ENCODE measurements at regions not wholly inside any gene's neighbourhood (a gene's known extent, or its start where the extent isn't known, plus 50 kb on each side); places are given as distances from the start of the nearest gene placed in this dataset.
"Not testable (repeated sequence)": the region's sequence is repeated elsewhere in the genome, so short reads cannot be mapped to it uniquely, and the experiment has no call there.

DNA sequence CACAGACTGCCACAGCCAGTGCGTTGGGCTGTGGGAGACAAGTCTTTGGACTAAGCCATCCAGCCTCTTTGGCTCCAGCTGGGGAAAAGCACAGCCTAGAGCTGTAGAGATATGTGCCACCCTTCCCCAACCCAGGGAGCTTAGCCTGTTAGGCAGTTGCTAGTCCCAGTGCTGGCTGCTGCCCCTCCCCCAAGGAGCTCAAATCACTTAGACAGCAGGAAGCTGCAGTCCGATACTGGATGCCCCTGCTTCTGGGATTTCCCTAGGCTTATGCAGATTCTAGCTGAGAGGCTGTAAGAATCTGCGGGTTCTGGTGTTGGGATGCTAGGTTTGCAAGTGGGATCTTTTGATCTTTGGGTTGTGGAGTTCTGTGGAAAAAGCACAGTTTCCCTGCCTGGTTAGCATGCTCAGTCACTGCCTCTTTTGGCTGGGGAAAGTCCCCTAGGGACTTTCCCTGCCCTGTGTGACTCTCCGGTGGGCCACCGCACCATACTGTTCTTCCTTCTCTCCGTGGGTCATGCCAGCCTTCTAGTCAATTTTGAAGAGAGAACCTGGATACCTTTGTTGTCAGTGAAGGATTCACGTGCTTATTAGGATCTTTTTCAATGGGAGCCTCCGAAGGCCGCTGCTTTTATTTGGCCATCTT, 792.0 kb downstream of the KCNA4 start:
- no peak for ATAC-seq
- peaks cover 0 to 24% of the 10 kb centered on the region in 2 donors for H3K9me3 ChIP-seq
- H3K4me1 ChIP-seq: no peaks in the 10 kb centered on the region
- no peak overlapping the region for H3K27ac ChIP-seq
- no peak for DNase-seq
- TF ChIP-seq, protein P1, sequence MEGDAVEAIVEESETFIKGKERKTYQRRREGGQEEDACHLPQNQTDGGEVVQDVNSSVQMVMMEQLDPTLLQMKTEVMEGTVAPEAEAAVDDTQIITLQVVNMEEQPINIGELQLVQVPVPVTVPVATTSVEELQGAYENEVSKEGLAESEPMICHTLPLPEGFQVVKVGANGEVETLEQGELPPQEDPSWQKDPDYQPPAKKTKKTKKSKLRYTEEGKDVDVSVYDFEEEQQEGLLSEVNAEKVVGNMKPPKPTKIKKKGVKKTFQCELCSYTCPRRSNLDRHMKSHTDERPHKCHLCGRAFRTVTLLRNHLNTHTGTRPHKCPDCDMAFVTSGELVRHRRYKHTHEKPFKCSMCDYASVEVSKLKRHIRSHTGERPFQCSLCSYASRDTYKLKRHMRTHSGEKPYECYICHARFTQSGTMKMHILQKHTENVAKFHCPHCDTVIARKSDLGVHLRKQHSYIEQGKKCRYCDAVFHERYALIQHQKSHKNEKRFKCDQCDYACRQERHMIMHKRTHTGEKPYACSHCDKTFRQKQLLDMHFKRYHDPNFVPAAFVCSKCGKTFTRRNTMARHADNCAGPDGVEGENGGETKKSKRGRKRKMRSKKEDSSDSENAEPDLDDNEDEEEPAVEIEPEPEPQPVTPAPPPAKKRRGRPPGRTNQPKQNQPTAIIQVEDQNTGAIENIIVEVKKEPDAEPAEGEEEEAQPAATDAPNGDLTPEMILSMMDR (IDR thresholded peaks at IDR 0.05): no peak
- no peak overlapping the region for H3K4me3 ChIP-seq
- no peaks in the 10 kb centered on the region for H3K36me3 ChIP-seq
- intact Hi-C loops (cut with DNase I): no loop called here
- H3K27me3 ChIP-seq: no peaks in the 10 kb centered on the region

DNA sequence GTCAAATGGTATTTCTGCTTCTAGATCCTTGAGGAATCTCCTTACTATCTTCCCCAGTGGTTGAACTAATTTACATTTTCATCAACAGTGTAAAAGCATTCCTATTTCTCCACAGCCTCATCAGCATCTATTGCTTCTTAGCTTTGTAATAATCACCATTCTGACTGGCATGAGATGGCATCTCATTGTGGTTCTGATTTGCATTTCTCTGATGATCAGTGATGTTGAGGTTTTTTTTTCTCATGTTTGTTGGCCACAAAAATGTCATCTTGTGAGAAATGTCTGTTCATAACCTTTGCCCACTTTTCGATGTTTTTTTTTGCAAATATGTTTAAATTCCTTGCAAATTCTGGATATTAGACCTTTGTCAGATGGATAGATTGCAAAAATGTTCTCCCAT, 797.3 kb downstream of the KCNA4 start:
- H3K27ac ChIP-seq; H3K36me3 ChIP-seq; ATAC-seq; DNase-seq; H3K4me3 ChIP-seq; H3K4me1 ChIP-seq; H3K27me3 ChIP-seq; intact Hi-C loops (cut with DNase I): not testable (repeated sequence)
- H3K9me3 ChIP-seq: peaks cover 0 to 27% of the 10 kb centered on the region in 2 donors

DNA sequence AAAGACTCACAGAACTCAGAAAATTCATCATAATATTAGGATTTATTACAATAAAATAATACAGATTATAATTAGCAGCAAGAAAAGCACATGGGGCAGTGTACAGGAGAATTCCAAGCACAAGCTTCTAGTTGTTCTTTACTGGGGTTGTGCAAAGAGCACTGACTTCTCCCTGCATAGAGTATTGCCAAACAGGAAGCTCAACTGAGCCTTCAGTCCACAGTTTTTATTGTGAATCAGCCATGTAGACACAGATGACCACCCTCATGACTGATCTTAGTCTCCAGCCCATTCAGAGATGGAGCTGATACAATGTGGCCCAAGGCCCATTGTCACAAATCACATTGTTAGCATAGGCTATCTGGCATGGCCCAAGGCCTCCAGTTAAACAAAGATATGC, 798.9 kb downstream of the KCNA4 start:
- ATAC-seq: no peak
- no peak overlapping the region for H3K27ac ChIP-seq
- no peak overlapping the region for H3K4me3 ChIP-seq
- no peaks in the 10 kb centered on the region for H3K27me3 ChIP-seq
- H3K9me3 ChIP-seq: peaks cover 0 to 25% of the 10 kb centered on the region in 2 donors
- intact Hi-C loops (cut with DNase I): no loop called here
- TF ChIP-seq, protein P1 (IDR thresholded peaks at IDR 0.05): no peak
- H3K4me1 ChIP-seq: no peaks in the 10 kb centered on the region
- DNase-seq: no peak
- H3K36me3 ChIP-seq: no peaks in the 10 kb centered on the region

DNA sequence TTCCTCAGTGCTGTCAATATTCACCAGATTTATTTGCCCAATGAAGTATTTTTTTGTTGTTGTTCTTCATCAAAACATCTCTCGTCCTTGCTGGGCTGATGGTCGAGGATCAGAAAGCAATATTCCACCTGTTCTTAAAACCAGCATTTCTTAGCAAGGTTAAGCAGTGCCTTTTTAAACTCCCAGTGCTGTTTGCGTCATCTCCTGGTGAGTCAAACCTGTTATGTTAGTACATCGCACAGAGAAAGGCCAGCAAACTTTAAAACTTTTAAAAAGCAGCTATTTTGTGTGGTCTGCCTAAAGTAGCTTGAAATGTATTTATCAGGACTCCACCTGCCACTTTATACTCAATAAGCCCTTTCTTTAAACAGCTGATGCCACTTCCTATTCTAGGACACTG, 802.0 kb downstream of the KCNA4 start:
- Histone ChIP-seq H3K36me3 (no peaks in the 10 kb centered on the region), H3K4me3 (no peak overlapping the region), H3K27ac (no peak overlapping the region), H3K27me3 (no peaks in the 10 kb centered on the region), H3K4me1 (no peaks in the 10 kb centered on the region), H3K9me3 (peaks cover 0 to 8% of the 10 kb centered on the region in 2 donors)
- ATAC-seq (no peak), DNase-seq (no peak)
- intact Hi-C loops (cut with DNase I): no loop called here
- TF ChIP-seq, protein P1 (IDR thresholded peaks at IDR 0.05): no peak

DNA sequence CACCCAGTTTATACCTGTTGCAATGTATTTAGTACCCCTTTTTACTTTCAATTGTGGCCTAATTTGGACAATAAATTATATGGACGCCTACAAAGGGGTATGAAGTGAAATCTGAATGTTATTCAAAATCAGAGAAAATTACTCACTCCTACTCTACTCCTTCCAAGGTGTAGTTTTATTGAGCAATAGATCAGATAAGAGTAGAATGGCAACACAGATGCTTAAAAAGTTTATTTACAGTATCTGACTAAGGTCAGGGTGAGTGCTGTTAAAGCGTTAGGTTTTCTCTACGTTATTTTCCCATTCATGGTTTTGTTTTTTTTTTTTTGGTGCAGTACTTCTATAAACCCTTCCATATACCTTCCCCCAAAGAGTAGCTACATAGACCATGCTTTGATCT, 805.6 kb downstream of the KCNA4 start:
- intact Hi-C loops (cut with DNase I): no loop called here
- H3K27me3 ChIP-seq: no peaks in the 10 kb centered on the region
- no peaks in the 10 kb centered on the region for H3K4me1 ChIP-seq
- H3K9me3 ChIP-seq: no peaks in the 10 kb centered on the region
- no peak overlapping the region for H3K4me3 ChIP-seq
- TF ChIP-seq, protein P1 (IDR thresholded peaks at IDR 0.05): no peak
- peak; percentile 66 for ATAC-seq
- H3K36me3 ChIP-seq: no peaks in the 10 kb centered on the region
- no peak overlapping the region for H3K27ac ChIP-seq
- DNase-seq: no peak

DNA sequence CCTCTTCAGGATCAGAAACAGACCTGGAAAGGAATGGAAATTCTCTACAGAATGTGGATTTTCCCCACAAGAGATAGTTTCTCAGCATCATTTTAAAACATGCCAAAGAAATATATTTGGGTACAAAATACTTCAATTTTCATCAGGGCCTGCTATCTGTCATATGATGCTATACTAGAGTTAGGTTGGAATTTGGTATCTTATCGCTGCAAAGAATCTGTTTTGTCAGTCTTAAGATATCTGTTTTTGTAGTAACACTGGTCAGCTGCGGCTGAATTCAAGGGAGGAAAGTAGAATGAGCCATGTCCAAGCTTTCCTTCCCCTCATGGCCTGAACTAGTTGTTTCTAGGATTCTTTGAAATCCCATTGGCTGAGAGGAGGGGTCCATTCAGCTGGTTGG, 806.4 kb downstream of the KCNA4 start:
- Histone ChIP-seq H3K27ac (no peak overlapping the region), H3K36me3 (no peaks in the 10 kb centered on the region), H3K4me1 (no peaks in the 10 kb centered on the region), H3K4me3 (no peak overlapping the region), H3K9me3 (no peaks in the 10 kb centered on the region), H3K27me3 (no peaks in the 10 kb centered on the region)
- TF ChIP-seq, protein P1 (IDR thresholded peaks at IDR 0.05): no peak
- DNase-seq (no peak), ATAC-seq (no peak)
- intact Hi-C loops (cut with DNase I): no loop called here

Data from left lung (tissue), 4 donors.